ENCODE measurements at regions not wholly inside any gene's neighbourhood (a gene's known extent, or its start where the extent isn't known, plus 50 kb on each side); places are given as distances from the start of the nearest gene placed in this dataset.

DNA sequence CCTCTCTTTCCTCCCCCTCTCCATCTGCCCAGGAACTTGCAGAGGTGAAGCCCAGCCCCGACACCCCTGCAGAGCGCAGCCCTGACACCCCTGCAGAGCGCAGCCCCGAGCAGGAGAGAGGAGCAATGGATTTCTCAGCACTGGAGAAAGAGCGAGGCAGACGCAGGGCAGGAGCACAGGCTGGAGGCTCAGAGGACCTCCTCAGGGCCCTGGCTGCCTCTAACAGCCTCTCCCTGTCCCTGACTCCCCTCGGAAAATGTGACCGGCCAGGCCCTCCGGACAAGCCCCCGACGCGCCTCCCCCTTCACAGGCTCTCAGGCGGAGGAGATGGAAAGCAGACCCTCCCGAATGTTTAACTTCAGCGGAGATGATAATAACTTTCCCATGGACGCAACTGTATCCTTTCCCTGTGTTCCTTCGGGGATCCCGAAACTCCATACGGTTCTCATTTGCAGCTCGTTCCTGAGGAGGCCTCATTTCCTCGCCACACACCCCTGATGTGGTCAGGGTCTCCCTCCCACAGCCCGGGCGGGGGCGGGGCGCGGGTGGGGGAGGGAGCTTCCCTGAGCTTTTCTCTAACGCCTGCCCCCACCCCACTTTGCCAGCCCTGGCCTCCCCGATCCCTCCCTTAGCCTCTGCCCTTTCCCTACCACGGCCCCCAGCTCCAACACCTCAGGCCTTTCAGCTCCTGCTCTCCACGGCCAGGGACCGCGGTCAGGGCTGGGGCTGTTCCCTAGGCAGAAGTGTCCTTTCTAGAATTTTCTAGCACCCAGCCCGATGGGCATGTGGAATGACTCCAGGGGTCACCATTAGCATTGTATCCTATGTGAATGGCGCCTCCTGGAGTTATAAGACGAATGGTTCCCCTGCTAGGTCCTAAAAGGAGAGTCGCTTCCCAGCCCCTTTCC, 201.1 kb upstream of the BCOR start:
- intact Hi-C loops (cut with DNase I) = no loop called here
- no peak for DNase-seq (ENCODE audit: low spot score)

DNA sequence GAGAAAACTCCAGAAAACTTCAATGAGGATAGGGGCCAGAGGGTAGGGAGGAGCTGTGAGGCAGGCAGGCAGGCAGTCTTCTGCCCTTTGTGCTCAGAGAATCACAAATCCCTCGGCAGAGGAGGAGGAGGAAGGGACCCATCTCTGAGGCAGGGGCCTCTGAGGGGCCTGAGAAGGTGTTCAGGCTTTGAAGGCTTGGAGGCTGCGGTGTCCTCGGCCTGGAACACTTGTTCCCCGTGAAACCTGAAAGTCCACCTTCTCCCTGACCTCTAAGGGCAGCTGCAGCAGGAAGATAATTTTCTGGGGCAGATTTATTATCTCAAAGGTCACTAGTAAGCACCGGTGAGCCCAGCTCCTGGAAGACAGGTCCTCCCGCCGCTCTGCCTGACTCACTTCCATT, 200.3 kb upstream of the BCOR start:
- no peak for DNase-seq (ENCODE audit: low spot score)
- intact Hi-C loops (cut with DNase I) = no loop called here

GRCh38 chrX:40291553-40291952, 193.8 kb upstream of the BCOR start:
- no peak for DNase-seq (ENCODE audit: low spot score)
- intact Hi-C loops (cut with DNase I) = no loop called here

- intact Hi-C loops (cut with DNase I) = no loop called here
- DNase-seq (ENCODE audit: low spot score) = no peak
Measured at GRCh38 chrX:40290517-40290916, 192.8 kb upstream of the BCOR start.

- intact Hi-C loops (cut with DNase I) = no loop called here
- no peak for DNase-seq (ENCODE audit: low spot score)
Measured at GRCh38 chrX:40285876-40286275, 188.1 kb upstream of the BCOR start.

GRCh38 chrX:40284852-40285251, 187.1 kb upstream of the BCOR start:
- DNase-seq (ENCODE audit: low spot score) = no peak
- intact Hi-C loops (cut with DNase I) = no loop called here

DNA sequence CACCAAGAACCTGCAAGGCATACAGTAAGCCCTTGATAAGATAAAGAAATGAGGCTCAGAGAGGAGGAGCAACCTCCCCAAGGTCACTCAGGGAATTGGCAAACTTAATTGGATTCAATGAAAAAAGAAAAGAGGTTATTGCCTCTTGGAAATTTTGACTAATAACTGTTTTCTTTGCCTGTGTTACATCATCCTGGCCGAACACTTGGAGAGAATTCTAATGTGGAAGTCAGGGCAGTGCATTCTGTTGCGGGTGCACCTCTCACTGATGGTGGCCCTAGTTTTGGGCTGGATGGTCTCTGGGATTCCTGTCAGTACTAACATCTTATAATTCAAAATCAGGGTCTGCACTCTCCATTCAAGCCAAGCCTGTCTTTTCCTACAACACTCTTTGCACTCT, 186.2 kb upstream of the BCOR start:
- intact Hi-C loops (cut with DNase I) = no loop called here

DNA sequence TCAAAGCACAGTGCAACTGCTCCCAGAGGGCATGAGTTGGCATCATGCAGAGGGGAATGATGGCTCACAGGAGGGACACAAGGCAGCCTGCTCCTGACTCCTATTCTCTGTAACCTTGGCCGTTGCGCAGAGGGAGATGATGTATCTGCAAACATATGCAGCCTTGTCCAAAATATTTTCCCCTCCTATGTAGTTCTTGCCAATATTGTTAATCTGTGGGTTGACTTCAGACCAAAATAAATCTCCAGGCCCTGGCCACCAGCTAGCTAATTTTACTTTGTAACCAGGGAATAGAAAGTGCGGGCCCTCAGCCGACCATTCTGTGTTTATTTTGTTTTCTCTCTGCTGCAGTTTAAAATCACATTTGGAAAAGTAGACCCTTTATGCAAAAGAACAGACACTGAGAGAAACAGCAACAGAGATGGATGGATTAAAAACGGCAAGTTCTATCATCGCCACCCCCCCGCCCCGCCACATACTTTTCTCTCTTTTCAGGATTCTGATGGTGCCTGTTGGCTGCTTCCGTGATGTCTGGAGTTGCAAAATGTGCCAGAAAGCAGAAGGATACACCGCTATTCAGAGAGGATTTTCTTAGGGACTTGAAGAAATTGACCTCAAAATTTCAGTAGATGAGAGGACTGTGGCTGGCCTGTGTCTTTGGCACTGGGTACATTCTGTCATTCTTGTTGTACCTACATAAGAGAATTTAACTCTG, 185.3 kb upstream of the BCOR start:
- no peak for DNase-seq (ENCODE audit: low spot score)
- intact Hi-C loops (cut with DNase I) = no loop called here

More for the DNA sequence above, 186.2 kb upstream of the BCOR start:
- no peak for DNase-seq (ENCODE audit: low spot score)

DNA sequence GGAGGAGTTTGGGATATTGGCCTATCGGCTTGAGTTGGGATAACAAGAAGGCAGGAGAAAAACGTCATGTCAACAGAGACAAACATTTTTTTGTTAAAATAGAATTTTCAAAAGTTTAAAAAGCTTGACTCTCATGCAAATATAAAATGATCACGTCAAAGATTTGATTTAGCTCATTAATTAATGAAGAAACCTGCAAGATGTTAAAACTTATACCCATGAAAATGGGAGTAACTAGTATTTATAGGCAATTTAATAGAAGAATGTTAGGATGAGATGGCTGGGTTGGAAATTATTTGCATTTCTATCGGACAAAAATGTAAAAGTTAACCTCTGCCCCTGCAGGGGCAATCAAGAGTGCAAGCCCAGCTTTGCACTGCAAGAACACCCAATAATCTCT, 184.6 kb upstream of the BCOR start:
- intact Hi-C loops (cut with DNase I) = no loop called here
- no peak for DNase-seq (ENCODE audit: low spot score)

DNA sequence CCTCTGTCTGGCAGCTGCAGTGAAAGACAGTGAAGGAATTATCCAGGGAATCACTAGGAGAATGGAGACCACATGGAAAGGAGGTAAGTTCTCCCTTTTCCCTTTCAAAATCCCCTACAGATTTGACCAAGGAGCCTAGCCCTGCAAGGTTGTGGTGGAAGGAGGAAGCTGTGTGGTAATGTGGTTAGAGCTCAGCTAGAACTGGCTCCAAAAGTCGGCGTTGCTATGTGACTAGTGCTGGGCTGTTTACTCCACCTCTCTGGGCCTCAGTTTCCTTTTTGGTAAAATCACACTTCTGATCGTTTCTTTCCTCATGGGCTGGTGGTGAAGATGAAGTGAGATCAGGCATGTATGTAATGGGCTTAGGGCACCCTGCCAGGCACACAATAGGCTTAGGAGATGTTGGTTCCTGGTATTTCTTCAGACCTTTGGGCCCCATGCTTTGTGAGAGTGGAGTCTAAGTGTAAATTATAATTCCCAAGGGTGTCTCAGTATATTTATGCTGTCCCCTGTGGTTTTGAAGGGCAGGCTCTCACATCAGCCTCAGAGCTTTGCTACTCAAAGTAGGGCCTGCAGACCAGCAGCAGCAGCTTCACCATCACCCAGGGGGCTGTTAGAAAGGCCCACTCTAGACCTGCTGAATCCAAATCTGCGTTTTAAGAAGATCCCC, 183.7 kb upstream of the BCOR start:
- DNase-seq (ENCODE audit: low spot score) = no peak
- intact Hi-C loops (cut with DNase I) = no loop called here

DNA sequence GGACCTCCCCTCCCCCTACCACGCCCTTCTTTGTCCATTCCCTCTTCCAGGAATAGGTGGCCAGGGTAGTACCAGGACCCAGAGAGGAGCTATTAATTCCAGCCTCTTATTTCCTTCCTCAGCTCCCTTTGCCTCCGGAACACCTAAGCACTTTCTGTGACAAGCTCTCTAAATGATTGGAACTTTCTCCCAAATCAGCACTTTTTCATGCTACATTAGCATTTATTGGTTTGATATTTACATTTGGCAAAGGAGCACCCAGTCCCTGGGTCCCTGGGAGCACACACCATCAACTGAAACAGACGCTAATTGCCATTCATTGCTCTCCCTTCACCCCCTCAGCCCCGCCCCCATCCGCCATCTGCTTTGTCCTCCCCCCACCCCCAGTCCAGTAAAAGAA, 182.0 kb upstream of the BCOR start:
- intact Hi-C loops (cut with DNase I) = loop anchor here (10.0 kb wide), 1 partner anchor 195 kb away; no protein-coding TSS in a partner anchor
- DNase-seq (ENCODE audit: low spot score) = no peak

DNA sequence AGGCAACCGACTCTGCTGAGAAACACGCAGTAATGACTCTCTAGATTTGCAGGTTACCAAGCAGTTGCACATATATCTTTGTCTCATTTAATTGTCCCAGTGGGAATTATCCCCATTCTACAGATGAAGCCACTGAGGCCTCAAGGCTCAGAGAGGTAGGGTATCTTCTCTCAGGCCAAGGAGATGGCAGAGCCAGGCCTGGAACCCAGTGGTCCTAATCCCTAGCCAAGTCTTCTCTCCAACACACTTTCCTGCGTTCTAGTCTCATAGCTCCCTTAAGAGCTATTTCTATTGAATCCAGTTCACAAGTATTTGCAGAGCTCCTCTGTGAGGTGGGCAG, 181.3 kb upstream of the BCOR start:
- intact Hi-C loops (cut with DNase I) = loop anchor here (10.0 kb wide), 1 partner anchor 196 kb away; no protein-coding TSS in a partner anchor
- DNase-seq (ENCODE audit: low spot score) = no peak

- intact Hi-C loops (cut with DNase I) = loop anchor here (10.0 kb wide), 1 partner anchor 196 kb away; no protein-coding TSS in a partner anchor
- DNase-seq (ENCODE audit: low spot score) = no peak
Measured at GRCh38 chrX:40278340-40279090, 180.8 kb upstream of the BCOR start.

- no peak for DNase-seq (ENCODE audit: low spot score)
- intact Hi-C loops (cut with DNase I) = loop anchor here (10.0 kb wide), 1 partner anchor 197 kb away; no protein-coding TSS in a partner anchor
Measured at GRCh38 chrX:40277672-40278071, 179.9 kb upstream of the BCOR start.

- no peak for DNase-seq (ENCODE audit: low spot score)
- intact Hi-C loops (cut with DNase I) = loop anchor here (10.0 kb wide), 1 partner anchor 201 kb away; no protein-coding TSS in a partner anchor
Measured at GRCh38 chrX:40273356-40274050, 175.7 kb upstream of the BCOR start.

GRCh38 chrX:40272776-40273175, 175.0 kb upstream of the BCOR start:
- no peak for DNase-seq (ENCODE audit: low spot score)
- intact Hi-C loops (cut with DNase I) = loop anchor here (10.0 kb wide), 1 partner anchor 202 kb away; no protein-coding TSS in a partner anchor

DNA sequence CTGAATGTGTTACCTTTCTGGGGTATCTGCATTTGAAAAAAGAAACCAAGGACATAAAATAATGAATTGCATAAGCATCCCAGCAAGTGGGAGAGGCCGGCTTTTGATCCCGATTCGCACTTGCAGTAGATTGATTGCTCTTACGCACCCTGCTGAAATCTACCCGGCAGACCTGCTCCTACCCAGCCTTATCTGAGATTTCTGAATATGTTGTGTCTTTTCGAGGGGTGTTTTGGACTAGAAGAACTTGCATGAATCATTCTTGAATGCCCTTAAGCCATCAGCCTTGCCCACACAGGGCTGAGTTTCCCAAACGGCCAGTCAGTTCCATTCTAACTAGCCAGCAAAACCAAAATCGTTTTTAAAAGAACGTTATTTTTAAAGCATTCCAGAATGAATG, 174.4 kb upstream of the BCOR start:
- DNase-seq (ENCODE audit: low spot score) = no peak
- intact Hi-C loops (cut with DNase I) = loop anchor here (10.0 kb wide), 1 partner anchor 203 kb away; no protein-coding TSS in a partner anchor

GRCh38 chrX:40268188-40268520, 170.4 kb upstream of the BCOR start:
- intact Hi-C loops (cut with DNase I) = loop anchor here (5.0 kb wide), 7 partner anchors 91 to 531 kb away; no protein-coding TSS in a partner anchor
- DNase-seq (ENCODE audit: low spot score) = no peak

Data from cardiac septum (tissue), 1 donor.